ENCODE measurements at regions not wholly inside any gene's neighbourhood (a gene's known extent, or its start where the extent isn't known, plus 50 kb on each side); places are given as distances from the start of the nearest gene placed in this dataset.

DNA sequence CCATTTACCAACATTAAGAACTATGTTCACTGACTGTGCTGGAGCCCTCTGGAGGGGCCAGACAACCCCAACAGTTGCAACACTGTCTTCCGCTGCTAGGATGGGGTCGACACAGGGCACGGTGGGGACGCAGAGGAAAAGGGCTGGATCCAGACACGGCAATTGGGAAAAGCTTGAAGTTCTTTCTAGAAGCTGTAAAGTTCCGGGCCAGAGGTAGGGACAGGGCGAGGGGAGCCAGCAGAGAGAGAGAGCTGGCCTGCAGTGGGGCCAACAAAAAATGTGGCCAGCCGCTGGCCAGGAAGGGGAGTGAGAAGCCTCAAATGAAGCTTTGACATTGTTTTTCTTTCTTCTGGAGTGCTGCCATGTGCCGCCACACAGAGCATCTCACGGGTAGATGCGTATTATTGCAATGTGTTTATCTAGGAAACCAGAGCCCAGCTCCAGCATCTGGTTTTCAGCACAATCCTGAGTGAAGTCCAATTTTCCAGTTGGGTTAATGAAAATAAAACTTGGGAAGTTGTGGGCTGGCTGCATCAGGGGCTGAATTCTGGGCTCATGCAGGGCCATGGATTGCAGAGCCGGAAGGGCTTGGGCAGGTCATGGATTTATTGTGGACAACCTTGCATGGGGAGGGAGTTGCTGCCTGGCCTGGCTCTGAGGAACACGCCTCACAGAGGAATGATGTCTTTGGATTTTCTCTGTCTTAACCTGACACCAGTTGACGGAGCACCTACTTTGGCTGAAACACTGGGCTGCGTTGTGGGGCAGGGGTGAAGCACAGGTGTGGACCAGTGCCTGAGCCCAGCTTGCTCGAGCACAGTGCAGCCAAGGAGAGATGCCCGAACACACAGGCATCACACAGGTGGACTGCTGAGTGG, 67.6 kb upstream of the AMPD3 start:
- DNase-seq (ENCODE audit: low spot score) = no peak

DNA sequence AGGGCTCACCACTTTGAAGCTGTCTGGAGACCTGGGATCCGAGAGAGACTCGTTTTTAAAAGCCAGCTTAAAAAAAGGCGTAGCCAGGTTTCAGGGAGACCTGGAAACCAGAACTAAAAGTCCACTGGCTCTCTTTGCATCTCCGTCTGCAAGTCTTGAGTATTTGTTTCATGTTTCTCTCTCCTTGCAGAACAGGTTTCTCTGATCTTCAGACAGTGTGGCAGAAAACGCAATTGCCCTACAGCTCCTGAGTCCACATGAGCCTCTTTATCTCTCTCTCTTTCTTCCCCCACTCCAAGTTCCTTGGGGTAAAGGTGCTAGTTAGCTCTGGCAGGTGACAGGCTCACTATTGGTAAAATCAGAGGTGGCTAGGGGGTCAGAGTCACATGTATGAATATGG, 67.0 kb upstream of the AMPD3 start:
- no peak for DNase-seq (ENCODE audit: low spot score)

DNA sequence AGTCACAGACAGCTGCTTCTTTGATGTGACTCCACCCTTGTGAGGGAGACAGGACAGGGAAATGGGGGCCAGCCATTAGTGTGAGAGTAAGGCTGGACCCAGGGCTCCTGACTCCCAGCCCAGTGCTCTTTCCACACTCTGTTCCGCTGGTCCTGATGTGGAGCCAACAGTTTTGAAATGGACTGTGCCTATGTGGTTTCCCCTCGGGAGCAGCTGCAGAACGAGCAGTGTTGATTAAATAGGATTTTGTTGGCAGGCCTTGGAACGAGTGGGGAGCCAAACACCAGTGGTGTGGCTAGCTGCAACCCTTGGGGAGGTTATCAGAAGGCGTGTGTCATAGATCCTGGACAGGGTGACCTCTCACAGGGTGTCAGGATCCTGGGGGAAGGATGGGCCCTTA, 66.5 kb upstream of the AMPD3 start:
- DNase-seq (ENCODE audit: low spot score) = no peak

DNA sequence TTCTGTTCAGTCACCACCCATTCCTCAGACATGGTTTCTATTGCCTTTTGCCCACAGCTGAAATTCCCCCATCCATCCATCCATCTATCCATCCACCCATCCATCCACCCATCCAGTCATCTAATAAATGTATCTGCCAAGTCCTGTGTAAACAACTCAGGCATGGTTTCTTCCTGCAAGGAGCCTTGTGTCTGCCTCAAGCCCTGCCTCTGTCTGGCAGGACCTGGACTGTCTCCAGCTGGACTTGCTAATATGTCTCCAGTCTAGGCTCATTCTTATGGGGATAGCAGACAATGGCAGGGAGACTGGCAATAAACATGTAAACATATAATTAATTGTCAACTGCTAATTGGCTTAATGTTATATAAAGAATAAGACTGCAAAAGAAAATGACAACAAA, 64.7 kb upstream of the AMPD3 start:
- DNase-seq (ENCODE audit: low spot score) = no peak

DNA sequence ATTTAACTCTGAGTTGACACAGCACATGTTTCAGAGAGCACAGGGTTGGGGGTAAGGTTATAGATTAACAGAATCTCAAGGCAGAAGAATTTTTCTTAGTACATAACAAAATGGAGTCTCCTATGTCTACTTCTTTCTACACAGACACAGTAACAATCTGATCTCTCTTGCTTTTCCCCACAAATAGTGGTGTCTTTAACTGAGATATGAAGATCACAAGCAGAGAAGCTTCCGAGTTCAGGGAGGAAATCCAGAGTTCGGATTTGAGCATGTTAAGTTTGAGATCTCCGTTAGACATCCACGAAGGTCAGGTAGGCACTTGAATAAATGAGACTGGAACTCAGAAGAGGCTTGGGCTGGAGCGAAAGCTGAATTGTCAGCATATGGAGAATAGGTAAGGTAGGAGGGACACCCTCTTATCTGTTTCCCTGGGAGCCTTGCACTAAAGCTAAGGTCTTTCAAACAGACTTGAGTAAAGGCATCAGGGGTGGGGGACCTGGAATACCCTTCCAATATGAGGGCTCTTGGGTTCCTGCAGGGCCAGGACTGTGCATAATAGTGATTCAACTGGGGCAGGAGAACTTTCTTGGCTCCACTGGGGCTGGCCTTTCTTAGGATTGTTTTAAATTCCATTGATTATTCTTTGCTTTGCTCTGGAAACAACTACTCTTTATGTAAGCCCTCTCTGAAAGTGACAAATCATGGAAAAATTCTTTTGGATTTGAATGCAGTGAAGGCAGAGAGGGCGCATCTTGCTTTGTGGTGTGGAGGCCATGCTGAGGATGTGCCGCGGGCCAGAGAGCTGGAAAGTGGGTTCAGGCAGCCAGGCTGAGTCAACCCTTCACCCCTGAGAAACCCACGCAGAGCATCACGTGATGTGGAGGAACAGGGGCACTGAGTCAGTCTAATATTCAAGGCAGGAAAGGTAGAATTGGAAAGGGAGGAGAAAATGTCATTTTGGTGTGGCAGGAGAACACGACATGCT, 62.7 kb upstream of the AMPD3 start:
- no peak for DNase-seq (ENCODE audit: low spot score)

DNA sequence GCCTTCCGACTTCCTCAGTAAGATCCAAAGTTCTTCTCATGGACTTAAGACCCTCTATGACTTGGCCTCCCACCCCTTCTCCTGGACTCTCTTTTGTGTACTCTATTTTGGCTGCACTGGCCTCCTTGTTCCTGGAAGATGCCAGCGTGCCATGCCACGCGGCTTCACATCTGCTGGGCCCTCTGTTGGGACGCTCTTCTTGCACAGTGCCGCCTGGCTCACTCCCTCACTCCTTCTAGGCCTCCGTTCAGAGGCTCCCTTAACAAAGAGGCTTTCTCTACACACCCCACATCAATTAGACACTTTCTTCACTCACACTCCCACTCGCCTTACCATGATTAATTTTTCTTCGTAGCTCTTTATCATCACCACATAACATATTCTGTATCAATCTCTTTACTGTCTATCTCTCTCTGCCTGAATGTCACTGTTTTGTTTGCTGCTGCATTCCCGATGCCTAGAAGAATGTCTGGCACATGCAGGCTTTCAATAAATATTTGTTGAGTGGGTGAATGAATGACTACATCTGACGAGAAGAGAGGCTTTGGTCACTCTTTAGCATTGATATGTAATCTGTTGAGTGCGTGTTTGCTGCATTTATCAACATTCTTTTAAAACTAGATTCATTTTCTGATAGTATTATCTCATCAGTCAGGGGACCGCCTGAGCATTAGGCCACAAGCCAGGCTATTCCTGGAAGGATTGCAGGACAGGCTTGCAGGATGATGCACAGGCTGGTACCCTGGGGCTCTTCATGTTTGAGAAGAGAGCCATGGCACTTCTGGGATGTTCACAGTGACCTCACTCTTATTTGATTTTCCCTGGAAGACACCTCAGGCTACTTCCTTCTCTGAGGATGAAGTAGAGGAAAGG, 60.6 kb upstream of the AMPD3 start:
- no peak for DNase-seq (ENCODE audit: low spot score)

DNA sequence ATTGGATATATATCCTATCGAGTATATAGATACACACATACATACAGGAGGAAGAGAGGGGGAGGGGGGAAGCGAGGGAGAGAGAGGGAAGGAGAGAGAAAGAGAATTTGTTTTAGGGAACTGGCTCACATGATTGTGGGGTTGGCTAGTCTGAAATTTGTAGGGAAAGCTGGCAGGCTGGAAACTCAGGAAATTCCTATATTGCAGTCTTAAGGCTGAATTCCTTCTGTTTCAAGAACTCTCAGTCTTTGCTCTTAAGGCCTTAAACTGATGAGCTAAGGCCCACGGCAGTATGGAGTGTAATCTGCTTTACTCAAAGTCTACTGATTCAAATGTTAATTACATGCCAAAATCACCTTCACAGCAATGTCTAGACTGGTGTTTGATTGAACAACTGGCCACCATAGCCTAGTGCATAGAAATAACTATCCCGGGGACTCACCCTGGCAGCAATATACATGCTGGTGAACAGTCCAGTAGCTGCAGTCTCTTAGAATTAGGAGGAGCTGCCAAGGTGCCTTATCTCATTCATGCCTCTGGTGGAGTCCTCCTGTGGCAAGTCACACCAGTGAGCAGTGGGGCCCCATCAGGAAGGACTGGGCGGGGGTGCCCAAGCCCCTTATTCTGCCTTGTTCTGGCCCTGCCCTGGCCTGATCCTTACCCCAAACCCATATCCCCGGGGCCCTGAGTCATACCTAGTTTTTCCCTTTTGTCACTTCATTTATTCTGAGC, 59.7 kb upstream of the AMPD3 start:
- DNase-seq (ENCODE audit: low spot score) = no peak

DNA sequence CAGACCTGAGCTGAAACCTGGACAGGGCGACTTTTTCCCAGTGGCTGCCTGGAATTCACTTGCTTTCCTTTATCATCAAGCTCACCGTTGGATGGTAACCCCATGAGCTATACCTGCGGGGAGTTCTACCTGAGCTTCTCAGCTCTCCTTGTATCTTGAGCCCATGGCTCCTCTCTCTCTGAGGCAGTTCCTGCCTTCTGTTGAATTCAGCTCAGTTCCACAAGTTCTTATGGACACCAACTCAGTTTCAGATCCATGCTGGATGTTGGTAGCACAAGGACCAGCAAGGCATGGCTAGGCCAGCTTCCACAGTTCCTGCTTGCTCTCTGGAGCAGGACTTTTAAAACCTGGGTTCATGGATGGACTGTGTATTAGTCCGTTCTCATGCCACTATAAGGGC, 58.3 kb upstream of the AMPD3 start:
- DNase-seq (ENCODE audit: low spot score) = no peak

DNA sequence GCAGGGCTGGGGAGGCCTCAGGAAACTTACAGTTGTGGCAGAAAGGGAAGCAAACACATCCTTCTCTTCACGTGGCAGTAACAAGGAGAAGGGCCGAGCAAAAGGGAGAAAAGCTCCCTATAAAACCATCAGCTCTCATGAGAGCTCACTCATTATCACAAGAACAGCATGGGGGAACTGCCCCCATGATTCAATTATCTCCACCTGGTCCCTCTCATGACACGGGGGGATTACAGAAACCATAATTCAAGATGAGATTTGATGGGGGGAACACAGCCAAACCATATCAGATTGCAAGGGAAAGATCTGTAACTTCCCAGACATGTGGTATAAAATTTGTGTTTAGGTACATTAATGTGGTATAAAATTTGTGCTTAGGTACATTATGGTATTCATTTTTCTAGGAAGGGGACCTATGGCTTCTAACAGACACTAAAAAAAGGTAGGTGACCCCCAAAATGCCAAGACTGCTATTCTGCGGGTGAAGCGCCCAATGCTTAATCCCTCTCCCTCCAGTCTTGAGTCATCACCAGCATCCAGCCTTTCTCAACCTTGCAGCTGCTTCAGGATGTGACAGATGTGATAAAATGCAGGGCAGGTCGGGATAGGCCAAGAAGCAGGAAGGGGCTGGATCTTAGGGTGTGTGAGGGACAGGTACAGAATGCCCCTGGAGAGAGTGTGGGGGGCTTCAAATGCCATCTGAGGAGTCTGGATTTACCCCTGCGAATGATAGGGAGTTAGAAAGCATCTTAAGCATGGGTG, 57.7 kb upstream of the AMPD3 start:
- DNase-seq (ENCODE audit: low spot score) = no peak

DNA sequence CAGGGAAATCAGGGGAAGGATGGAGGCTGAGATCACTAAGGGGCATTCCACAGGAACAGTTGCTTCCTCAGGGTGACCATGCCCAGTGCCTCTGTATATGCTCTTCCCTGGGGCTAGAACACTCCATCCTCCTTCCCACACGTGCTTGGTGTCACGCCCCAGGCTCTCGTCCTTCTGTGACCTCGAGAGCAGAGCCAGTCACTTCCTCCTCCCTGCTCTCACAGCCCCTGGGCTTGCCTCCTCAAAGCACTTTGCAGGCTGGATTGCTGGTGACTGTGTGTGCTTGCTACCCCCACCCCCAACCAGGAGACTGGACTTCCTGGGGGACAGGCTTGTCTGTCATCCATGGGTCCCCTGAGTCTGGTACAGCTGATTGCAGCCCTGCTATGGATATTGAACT, 56.5 kb upstream of the AMPD3 start:
- DNase-seq (ENCODE audit: low spot score) = no peak

DNA sequence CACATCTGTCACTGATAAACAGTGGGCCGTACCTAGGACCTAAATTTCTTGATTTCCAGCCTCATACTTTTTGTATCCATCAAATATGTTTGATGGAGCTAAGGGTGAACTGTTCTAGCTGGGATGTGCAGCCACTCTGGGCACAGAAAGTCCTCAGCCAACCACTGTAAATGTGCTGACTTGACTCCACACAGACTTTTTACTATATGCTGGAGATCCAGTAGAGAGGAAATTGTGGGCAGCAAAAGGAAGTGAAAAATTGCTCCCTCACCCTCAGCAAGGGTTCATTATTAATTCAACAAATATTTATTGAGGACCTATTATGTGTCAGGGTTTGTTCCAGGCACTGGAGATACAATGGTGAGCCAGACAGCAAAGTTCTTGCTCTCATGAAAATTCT, 54.2 kb upstream of the AMPD3 start:
- DNase-seq (ENCODE audit: low spot score) = no peak

DNA sequence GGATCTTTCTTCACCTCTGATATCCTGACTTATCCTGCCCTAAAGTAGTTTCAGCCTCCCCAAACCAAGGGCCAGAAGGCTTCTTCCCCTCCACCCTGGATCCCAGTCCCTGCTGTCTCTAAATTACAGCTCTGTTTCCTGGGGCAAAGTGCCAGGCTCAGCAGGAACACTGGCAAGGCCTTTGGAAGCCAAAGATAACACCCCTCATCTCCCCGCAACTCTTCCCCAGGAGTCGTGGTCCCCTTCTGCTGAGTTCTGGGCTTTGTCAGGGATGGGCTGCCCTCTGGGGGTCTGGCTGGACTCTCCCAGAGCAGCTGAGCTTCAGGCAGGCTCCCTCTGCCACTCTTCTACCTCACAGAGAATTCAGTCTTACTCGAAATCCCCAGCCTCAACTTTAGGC, 53.8 kb upstream of the AMPD3 start:
- DNase-seq (ENCODE audit: low spot score) = no peak

DNA sequence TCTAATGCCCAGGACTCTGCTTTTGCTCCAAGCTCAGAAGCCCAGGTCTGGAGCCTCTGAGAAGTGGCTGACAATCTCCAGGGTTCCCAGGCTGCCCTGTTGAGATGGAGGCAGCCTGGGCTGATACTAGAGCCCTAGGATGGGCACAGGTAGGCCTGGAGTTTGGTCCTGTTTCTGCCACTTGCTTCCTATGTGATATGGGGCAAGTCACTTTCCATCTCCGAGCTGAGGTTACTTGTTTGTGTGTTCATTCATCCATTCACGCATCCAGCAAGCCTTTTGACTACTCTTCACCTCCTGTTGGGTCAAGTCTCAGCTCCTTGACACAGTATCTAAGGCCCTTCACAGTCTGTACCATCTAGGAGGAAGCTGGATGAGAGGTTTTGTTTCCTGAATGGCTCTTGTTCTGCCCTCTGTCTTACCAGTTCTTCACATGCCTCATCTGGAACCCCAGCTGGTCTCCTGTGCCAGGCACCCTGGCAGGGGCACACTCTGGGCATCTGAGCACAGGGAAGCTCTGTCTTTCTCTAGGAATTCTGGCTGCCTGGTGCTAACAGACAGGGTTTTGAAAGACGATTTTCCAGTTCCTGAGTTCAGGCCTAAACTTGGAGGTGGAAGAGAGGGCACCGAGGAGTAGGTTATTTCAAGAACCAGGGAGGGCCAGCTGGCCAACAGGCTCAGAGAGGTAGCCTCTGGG, 53.2 kb upstream of the AMPD3 start:
- DNase-seq (ENCODE audit: low spot score) = no peak

Data from NAMALWA (cell line).